Glomerular visceral epithelial cell (primary cell): ENCODE measurements at regions not wholly inside any gene's neighbourhood (a gene's known extent, or its start where the extent isn't known, plus 50 kb on each side); places are given as distances from the start of the nearest gene placed in this dataset.

Experiments used
- DNase-seq: peaks from one replicate; pipeline ENCODE4 v3.0.0-alpha.2; 2016; ENCODE audit errors: extremely low spot score

GRCh38 chr5:168039566-168040248 lies 251.7 kb upstream of the WWC1 start:
- no peak for DNase-seq

GRCh38 chr5:168041583-168041982 lies 249.9 kb upstream of the WWC1 start:
- no peak for DNase-seq

GRCh38 chr5:168042284-168043068 lies 249.0 kb upstream of the WWC1 start:
- no peak for DNase-seq

DNA sequence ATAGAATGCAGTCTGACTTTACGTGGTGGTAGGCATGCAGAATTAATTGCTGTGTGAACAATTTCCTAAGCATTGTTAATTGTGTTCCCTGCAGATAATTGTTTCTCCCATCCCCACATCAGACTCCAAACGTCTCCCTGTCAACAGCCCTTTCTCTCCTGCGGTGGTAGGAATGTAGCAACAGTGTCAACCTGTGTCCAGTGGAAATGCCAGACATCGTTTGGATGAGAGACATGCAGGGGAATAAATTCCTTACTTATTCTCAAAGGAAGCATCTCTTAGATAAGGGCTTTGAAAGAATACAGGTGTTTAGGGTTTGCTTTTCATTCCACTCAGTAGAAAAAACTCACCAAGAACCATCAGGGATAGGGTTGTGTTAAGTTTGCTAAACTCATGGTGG lies 245.3 kb upstream of the WWC1 start:
- no peak for DNase-seq

- DNase-seq: peak; percentile 76
Observed at GRCh38 chr5:168047043-168047668, 244.3 kb upstream of the WWC1 start.

- DNase-seq: no peak
Observed at GRCh38 chr5:168047669-168048111, 243.8 kb upstream of the WWC1 start.

- DNase-seq: no peak
Observed at GRCh38 chr5:168048486-168048885, 243.0 kb upstream of the WWC1 start.

DNA sequence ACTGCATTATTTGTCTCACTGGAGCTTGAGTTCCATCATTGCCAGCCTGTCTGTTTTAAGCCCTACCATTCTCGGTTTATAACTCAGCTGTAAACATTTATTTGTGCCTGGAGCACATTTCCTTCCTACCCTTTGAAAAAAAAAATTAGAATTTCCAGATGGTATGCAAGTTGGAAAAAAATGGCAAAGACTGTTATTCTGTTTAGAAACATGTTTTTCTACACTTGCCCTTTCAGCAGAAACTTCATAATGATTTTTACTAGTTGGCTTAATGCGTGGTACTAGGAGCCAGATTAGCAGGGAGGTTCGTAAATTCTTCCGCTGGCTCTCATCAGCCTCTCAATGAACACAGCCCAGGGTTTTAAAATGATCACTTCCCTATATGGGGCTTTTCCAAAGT lies 238.8 kb upstream of the WWC1 start:
- DNase-seq: no peak

GRCh38 chr5:168054091-168054490 lies 237.4 kb upstream of the WWC1 start:
- no peak for DNase-seq

DNA sequence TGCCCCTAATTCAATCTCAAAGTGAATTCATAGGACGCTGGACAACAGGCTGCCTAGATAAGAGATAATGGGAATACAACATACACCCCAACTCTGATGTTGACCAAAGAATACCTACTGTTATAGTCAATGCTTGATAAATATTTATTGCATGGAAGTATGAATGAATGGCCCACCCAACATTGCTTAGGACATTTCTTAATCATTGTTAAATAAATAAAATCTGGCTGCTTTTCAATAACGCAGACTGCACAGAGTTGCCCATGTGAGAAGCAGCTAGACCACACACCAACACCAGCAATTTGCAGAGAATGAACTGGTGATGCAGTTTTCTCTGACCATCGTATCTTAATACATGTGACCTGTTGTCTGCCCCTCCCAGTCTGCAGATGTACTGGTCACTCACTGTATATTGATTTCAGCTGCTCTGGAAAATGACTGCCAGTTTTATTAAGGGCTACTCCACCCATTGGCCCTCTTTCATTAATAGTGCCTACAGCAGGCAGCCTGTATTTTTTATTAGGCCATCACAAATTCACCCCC lies 236.2 kb upstream of the WWC1 start:
- no peak for DNase-seq

DNA sequence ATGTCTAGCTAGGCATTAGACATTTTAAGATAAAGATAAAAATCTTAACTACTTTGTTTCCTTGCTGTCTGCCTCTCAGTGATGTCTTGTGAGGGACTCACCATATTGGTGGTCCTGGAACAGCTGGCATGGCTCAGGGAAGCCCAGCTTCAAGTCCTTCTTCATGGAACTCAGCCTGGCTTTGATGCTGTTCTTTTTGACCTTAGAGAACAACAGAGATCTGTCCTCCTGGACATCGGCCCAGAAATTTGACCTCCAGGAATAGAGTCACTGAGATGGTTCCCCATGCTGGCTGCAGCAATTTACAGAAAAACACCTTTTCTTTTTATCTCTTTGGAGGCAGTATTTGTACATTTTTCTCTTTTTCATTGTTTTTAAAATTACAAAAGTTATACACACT lies 235.5 kb upstream of the WWC1 start:
- DNase-seq: no peak

GRCh38 chr5:168056499-168057182 lies 234.8 kb upstream of the WWC1 start:
- DNase-seq: no peak

GRCh38 chr5:168057905-168058304 lies 233.5 kb upstream of the WWC1 start:
- DNase-seq: no peak

DNA sequence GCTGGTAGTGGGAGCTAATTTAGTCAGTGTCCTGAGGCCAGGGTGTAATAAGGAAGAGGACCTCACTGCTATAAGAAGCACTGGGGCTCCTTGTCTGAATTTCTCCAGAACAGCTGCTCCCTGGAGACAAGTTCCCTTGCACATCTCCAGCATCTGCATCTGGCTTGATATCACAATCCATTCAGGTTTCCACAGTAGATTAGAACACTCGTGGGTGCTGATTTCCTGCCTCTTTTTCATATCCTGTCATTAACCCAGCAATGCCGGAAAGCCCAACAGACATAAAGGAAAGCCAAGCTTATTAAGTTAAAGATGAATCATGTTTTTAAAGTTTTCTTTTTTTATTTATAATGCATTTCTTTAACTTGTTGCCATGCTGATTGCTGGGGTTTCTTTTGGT lies 232.3 kb upstream of the WWC1 start:
- no peak for DNase-seq

GRCh38 chr5:168062239-168062638 lies 229.2 kb upstream of the WWC1 start:
- DNase-seq: no peak

DNA sequence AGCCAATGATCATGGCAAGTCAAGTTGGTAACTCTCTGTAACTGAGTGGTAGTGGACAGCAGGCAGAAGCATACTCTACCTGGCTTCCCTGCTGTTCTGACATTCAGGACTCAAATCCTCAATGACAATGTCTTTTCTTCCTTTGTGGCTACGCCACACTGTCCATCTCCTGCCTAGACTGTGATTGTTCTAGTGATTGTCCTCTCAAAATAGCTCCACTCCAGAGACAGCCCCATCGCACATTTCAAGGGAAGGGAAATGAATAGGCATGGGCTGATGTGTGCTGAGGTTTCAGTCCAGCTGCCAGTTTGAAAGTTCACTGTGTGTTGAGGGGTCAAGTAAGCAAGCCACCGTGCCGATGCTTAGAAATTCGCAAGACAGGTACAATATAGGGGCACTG lies 227.0 kb upstream of the WWC1 start:
- no peak for DNase-seq

DNA sequence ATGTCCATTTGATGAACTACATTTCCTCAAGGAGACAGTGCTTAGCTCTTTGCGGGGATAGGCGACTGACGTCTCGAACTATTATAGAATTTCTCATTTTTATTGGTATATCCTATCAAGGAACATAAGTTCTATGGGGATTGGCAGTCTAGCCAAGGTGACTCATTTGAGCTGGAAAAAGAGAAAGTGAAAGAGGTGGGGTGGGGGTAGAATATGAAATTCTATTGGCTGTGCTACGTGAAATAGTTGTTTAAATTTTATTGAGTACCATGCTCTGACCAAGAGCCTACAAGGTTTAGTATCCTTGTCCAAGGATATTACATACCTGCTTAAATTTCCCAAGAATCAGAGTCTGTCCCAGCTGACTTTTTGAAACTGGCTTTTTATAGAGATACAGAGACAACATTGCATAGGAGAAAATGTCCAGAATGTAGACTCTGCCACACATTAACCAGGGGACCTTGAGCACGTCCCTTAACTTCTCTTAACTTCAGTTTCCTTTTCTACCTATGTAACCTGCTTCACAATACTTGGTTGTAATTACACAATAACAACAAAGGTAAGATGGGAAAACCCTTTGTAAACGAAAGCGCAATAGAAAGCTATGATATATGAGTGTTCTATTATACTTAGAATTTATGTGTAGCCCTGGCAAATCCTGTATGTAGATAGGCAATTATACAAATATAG lies 226.4 kb upstream of the WWC1 start:
- DNase-seq: no peak

DNA sequence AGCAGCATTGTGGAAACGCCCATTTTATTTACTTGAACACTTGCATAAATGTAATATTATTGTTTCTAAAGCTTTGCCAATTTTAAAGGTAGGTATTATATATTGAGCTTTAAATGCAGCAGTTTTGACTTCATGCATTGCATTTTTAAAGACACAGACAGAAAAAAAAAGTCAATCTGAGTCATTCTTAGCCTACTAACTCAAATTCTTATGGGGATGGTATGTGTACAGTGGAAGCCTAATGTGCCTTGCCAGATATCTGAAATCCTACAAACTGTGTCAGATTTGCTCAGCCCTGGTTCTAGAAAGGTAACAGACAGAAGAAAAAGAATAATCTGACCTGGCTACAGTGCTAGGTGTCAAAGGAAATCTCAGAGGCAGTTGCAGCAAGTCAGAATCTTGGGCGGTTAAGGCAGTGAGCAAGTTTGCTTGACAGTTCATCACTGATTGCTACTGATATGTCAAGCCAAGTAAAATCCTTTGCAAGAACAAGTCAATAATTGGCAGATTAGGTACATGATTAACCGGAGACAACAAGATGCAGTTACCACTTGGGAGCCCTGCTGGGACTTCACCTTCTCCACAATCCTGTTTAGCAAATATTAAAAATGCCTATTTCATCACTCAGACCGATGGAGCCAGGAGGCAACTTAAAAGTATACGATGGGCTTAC lies 224.8 kb upstream of the WWC1 start:
- DNase-seq: peak; percentile 27

DNA sequence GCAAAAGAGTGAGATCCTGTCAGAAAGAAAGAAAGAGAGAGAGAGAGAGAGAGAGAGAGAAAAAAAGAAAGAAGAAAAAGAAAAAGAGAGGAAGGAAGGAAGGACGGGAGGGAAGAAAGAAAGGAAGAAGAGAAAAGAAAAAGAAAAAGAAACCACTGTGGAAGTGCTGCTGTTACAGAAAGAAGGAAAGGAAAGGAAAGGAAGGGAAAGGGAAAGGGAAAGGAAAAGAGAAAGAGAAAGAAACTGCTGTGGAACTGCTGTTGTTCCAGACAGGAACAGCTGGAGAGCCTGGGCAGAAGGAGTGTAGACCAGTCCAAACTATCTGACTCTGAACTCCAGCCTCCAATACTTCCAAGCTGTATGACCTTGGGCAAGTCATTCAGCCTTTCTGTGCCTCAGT lies 220.7 kb upstream of the WWC1 start:
- no peak for DNase-seq

DNA sequence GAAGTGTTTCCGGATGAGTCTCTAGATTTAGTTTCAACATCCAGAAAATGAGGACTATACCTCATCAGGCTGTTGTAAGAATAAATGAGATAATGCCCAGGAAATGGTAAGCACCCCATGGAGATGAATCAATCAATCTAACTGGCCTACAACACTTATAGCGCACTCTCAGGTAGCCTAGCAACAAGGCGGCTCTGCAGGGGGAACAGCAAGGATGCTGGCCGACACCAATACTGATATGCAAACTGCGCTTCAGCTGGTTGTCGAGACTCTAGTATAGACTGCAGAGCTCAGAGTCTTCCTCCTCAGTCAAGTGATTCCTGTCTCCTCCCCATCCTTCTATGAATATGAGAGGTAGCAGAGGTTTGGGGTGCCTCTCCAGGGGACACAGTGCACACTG lies 218.8 kb upstream of the WWC1 start:
- no peak for DNase-seq

DNA sequence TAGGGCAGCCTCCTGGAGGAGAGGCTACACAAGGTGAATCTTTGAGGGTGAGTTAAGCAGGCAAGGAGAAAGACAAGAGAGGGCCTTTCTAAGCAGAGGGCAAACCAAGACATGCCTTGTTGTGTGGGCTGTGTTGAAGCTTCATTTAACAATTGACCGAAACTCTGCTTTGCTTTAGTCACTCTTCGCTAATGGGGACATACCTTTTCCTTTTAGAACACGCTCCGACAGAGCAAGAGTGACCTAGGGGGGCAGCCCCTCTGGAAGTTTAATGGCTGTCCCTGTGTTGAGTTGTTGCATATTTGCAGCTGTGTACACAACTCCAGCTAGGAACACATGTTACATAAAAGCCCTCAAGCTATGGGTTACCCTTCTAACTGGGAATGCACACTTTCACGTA lies 218.1 kb upstream of the WWC1 start:
- DNase-seq: no peak
